ENCODE measurements at regions not wholly inside any gene's neighbourhood (a gene's known extent, or its start where the extent isn't known, plus 50 kb on each side); places are given as distances from the start of the nearest gene placed in this dataset.

DNA sequence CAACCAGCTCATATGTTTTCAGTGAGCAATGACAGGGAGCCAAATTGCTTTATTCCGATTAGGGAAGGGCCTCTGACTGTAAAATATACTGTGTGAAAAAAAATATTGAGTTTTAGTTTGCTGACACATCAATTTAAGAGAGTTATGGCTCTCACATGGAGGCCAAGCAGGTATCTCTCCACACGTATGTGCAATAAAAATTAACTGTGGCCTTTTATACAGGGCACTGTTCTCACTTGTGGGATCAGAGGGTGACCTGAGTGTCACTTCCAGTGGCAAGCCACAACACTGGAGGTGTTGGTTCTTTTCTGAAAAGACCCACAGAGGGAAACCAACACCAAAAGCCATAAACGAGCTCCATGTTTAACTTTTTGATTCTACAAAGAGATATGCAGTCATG, 462.8 kb downstream of the MID1IP1 start:
- TF ChIP-seq, protein P1, sequence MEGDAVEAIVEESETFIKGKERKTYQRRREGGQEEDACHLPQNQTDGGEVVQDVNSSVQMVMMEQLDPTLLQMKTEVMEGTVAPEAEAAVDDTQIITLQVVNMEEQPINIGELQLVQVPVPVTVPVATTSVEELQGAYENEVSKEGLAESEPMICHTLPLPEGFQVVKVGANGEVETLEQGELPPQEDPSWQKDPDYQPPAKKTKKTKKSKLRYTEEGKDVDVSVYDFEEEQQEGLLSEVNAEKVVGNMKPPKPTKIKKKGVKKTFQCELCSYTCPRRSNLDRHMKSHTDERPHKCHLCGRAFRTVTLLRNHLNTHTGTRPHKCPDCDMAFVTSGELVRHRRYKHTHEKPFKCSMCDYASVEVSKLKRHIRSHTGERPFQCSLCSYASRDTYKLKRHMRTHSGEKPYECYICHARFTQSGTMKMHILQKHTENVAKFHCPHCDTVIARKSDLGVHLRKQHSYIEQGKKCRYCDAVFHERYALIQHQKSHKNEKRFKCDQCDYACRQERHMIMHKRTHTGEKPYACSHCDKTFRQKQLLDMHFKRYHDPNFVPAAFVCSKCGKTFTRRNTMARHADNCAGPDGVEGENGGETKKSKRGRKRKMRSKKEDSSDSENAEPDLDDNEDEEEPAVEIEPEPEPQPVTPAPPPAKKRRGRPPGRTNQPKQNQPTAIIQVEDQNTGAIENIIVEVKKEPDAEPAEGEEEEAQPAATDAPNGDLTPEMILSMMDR (IDR thresholded peaks at IDR 0.05): no peak
- TF ChIP-seq POLR2AphosphoS5 (IDR thresholded peaks at IDR 0.05) (no peak), POLR2A (IDR thresholded peaks at IDR 0.05) (no peak)
